ENCODE measurements at regions not wholly inside any gene's neighbourhood (a gene's known extent, or its start where the extent isn't known, plus 50 kb on each side); places are given as distances from the start of the nearest gene placed in this dataset.

DNA sequence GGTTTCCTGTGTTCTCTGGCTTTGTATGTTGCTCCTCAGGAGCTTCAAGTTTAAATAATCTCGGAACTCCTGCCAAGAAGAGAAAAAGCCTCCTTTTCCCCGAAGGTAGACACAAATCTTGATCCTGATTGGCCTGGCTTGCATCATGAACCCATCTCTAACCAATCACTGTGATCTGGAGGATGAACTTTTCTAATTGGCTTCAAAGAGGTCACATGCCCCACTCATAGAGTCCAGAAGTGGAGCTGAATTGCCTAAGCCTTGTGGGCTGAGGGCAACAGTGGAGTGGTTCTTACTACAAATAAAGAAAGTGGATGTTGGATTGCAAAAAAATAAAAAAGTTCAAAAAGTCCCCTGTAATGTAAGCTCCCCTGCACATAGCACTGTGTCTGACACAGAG is 245.9 kb downstream of the MID1IP1 start:
- H3K27ac ChIP-seq = no peak overlapping the region
- H3K4me3 ChIP-seq (IDR thresholded peaks at IDR 0.05; ENCODE audit: insufficient read depth, low read depth, low read length) = no peak overlapping the region
- no peaks in the 10 kb centered on the region for H4K20me1 ChIP-seq (ENCODE audit: insufficient read depth)
- H3K79me2 ChIP-seq (ENCODE audit: insufficient read depth, low read depth) = no peaks in the 10 kb centered on the region
- no peak overlapping the region for H2AFZ ChIP-seq (ENCODE audit: low read depth)
- H3K27me3 ChIP-seq (ENCODE audit: insufficient read depth, low read depth) = no peaks in the 10 kb centered on the region
- no peaks in the 10 kb centered on the region for H3K36me3 ChIP-seq (ENCODE audit: insufficient read depth)
- H3K4me2 ChIP-seq = no peak overlapping the region
- no peaks in the 10 kb centered on the region for H3K4me1 ChIP-seq (ENCODE audit: low read depth, poor library complexity, severe bottlenecking)
- no peak overlapping the region for H3K9ac ChIP-seq
- TF ChIP-seq CTCF (conservative IDR thresholded peaks at IDR 0.05; ENCODE audit: low read depth, low read length) = no peak

DNA sequence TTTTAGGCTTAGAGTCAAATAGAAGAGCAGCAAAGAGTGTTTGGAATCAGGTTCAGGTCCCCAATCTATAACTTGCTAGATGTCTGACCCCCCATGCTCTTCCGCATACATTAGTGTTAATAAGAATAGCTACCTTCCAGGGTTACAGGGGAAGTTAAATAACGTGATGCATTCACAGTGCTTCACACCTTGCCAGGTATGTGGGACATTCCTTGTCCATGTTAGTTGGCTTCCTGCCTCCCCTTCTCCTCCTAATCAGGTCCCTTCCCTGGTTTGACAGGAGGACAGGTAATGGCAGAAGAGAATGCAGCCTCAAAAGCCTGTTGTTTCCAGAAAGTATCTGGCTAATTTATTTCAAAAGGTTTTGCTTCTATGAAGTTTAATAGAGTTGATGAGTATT is 248.7 kb downstream of the MID1IP1 start:
- Histone ChIP-seq H3K79me2 (ENCODE audit: insufficient read depth, low read depth) (no peaks in the 10 kb centered on the region), H3K4me1 (ENCODE audit: low read depth, poor library complexity, severe bottlenecking) (no peaks in the 10 kb centered on the region), H3K4me3 (IDR thresholded peaks at IDR 0.05; ENCODE audit: insufficient read depth, low read depth, low read length) (no peak overlapping the region), H3K36me3 (ENCODE audit: insufficient read depth) (no peaks in the 10 kb centered on the region), H3K9ac (no peak overlapping the region), H4K20me1 (ENCODE audit: insufficient read depth) (no peaks in the 10 kb centered on the region), H3K27ac (no peak overlapping the region), H3K27me3 (ENCODE audit: insufficient read depth, low read depth) (no peaks in the 10 kb centered on the region), H2AFZ (ENCODE audit: low read depth) (no peak overlapping the region), H3K4me2 (no peak overlapping the region)
- no peak for TF ChIP-seq CTCF (conservative IDR thresholded peaks at IDR 0.05; ENCODE audit: low read depth, low read length)

DNA sequence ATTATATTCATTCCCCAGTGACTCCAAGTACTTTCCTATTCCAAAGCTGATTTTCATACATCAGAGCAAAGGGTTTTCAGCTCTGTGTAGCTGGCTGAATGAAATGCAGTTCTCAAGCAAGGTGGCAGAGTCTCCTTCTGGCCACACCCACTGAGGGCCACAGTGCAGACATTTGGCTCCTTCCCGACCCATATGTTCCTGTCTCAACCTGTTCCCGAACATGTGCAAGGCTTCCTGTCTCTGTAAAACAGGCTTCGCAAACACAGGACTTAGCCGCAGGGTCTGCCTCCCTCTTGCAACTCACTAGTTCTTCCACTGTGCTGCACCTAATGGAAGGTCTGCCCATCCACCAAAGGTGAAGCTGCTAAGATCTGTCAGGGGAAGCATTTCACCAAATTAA is 249.2 kb downstream of the MID1IP1 start:
- Histone ChIP-seq H3K4me1 (ENCODE audit: low read depth, poor library complexity, severe bottlenecking) (no peaks in the 10 kb centered on the region), H3K27me3 (ENCODE audit: insufficient read depth, low read depth) (no peaks in the 10 kb centered on the region), H3K9ac (no peak overlapping the region), H3K4me3 (IDR thresholded peaks at IDR 0.05; ENCODE audit: insufficient read depth, low read depth, low read length) (no peak overlapping the region), H3K36me3 (ENCODE audit: insufficient read depth) (no peaks in the 10 kb centered on the region), H2AFZ (ENCODE audit: low read depth) (no peak overlapping the region), H3K4me2 (no peak overlapping the region), H4K20me1 (ENCODE audit: insufficient read depth) (no peaks in the 10 kb centered on the region), H3K27ac (no peak overlapping the region), H3K79me2 (ENCODE audit: insufficient read depth, low read depth) (no peaks in the 10 kb centered on the region)
- TF ChIP-seq CTCF (conservative IDR thresholded peaks at IDR 0.05; ENCODE audit: low read depth, low read length) = no peak

GRCh38 chrX:39052751-39053150 is 251.5 kb downstream of the MID1IP1 start:
- H3K27ac ChIP-seq = no peak overlapping the region
- H3K4me3 ChIP-seq (IDR thresholded peaks at IDR 0.05; ENCODE audit: insufficient read depth, low read depth, low read length) = no peak overlapping the region
- no peaks in the 10 kb centered on the region for H3K79me2 ChIP-seq (ENCODE audit: insufficient read depth, low read depth)
- no peak overlapping the region for H3K9ac ChIP-seq
- TF ChIP-seq CTCF (conservative IDR thresholded peaks at IDR 0.05; ENCODE audit: low read depth, low read length) = no peak
- no peaks in the 10 kb centered on the region for H3K4me1 ChIP-seq (ENCODE audit: low read depth, poor library complexity, severe bottlenecking)
- H3K27me3 ChIP-seq (ENCODE audit: insufficient read depth, low read depth) = no peaks in the 10 kb centered on the region
- no peak overlapping the region for H3K4me2 ChIP-seq
- no peaks in the 10 kb centered on the region for H4K20me1 ChIP-seq (ENCODE audit: insufficient read depth)
- H2AFZ ChIP-seq (ENCODE audit: low read depth) = no peak overlapping the region
- H3K36me3 ChIP-seq (ENCODE audit: insufficient read depth) = no peaks in the 10 kb centered on the region

DNA sequence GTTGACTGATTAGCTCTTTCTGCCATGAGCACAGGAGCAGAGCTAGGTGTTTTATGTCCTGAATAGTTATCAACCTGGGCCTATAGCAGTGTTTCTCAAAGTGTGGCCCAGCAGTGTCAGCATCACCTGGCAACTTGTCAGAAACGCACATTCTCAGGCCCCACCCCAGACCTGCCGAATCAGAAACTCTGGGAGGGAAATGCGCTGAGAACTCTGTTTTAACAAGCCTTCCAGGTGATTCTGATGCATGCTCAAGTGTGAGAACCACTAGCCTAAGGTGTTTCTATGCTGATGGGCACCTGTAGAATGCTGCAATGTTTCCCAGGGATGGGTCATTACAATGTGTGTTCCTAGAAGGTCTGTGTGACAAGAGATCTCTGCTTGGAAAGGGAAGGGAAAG is 257.5 kb downstream of the MID1IP1 start:
- Histone ChIP-seq H3K27me3 (ENCODE audit: insufficient read depth, low read depth) (no peaks in the 10 kb centered on the region), H3K4me2 (no peak overlapping the region), H2AFZ (ENCODE audit: low read depth) (no peak overlapping the region), H3K4me3 (IDR thresholded peaks at IDR 0.05; ENCODE audit: insufficient read depth, low read depth, low read length) (no peak overlapping the region), H3K36me3 (ENCODE audit: insufficient read depth) (no peaks in the 10 kb centered on the region), H4K20me1 (ENCODE audit: insufficient read depth) (no peaks in the 10 kb centered on the region), H3K79me2 (ENCODE audit: insufficient read depth, low read depth) (no peaks in the 10 kb centered on the region), H3K9ac (no peak overlapping the region), H3K27ac (no peak overlapping the region), H3K4me1 (ENCODE audit: low read depth, poor library complexity, severe bottlenecking) (no peaks in the 10 kb centered on the region)
- no peak for TF ChIP-seq CTCF (conservative IDR thresholded peaks at IDR 0.05; ENCODE audit: low read depth, low read length)
